HCT116 (cell line): ENCODE measurements at regions not wholly inside any gene's neighbourhood (a gene's known extent, or its start where the extent isn't known, plus 50 kb on each side); places are given as distances from the start of the nearest gene placed in this dataset.

Source experiments
- ATAC-seq: fragments of 200-7000 bp; cut with Tn5 transposase; 2 replicates; pipeline ENCODE4 v1.9.1; 2020; ENCODE audit warnings: mild to moderate bottlenecking, moderate library complexity
- BruUV-seq: library from RNA; stranded (reverse); fragments of 400-500 nt; replicated peaks from 2 replicates; lab custom pipeline; 2021; lab: Mats Ljungman, UMichigan
- CTCF ChIA-PET: fragments of 300-600 bp; sonication (Branson Sonifier 250); formaldehyde crosslinking; loops from one replicate; lab custom pipeline; 2021; ENCODE audit warnings: antibody characterized with exemption; lab: Charles Lee
- POLR2A ChIA-PET: fragments of 300-600, 350-600 bp; sonication (Branson Sonifier 250); formaldehyde crosslinking; loops from one replicate; lab custom pipeline; 2021; ENCODE audit warnings: antibody characterized with exemption; lab: Charles Lee
- RAD21 ChIA-PET, 2 experiments: fragments of 300-600 bp; sonication (Branson Sonifier 250); formaldehyde crosslinking; loops; one replicate each; lab custom pipeline; 2023; ENCODE audit warnings: low total read pairs in 2 of 2; ENCODE audit not compliant: uncharacterized antibody in 2 of 2, unreplicated experiment in 2 of 2, low non-redundant PET in 1 of 2; lab: Charles Lee
- DNase-seq: peaks from one replicate; pipeline ENCODE4 v3.0.0-alpha.2; 2010; ENCODE audit warnings: low read depth, low spot score
- H2AFZ ChIP-seq: fragments of 200-600 bp; shearing (Covaris generic), sonication (generic); 2 replicates; pipeline ENCODE4 v1.6.1; 2017; ENCODE audit warnings: low read depth, mixed run types, mixed read lengths, antibody characterized with exemption, low read length; ENCODE audit not compliant: poor library complexity, severe bottlenecking
- H3K27ac ChIP-seq: 2 replicates; pipeline ENCODE4 v1.5.1; 2012; ENCODE audit warnings: low read depth, low read length
- H3K27me3 ChIP-seq: fragments of 200-600 bp; sonication (generic); 2 replicates; pipeline ENCODE4 v1.6.1; 2016; ENCODE audit warnings: mixed run types, low read length, mixed read lengths; ENCODE audit not compliant: insufficient read depth
- H3K36me3 ChIP-seq, 2 experiments: fragments of 200-500 bp in 1 of 2; fragments of 200-600 bp in 1 of 2; sonication (Bioruptor generic) in 1 of 2; sonication (generic) in 1 of 2; 2 replicates each; pipeline versions ENCODE4 v1.5.1 to v1.6.1; 2014 to 2016; ENCODE audit warnings: low read length in 2 of 2, inconsistent platforms in 1 of 2, mixed read lengths in 1 of 2, mixed run types in 1 of 2; ENCODE audit not compliant: insufficient read depth in 2 of 2, control insufficient read depth in 1 of 2
- H3K4me1 ChIP-seq, 2 experiments: fragments of 200-600 bp in 1 of 2; sonication (generic) in 1 of 2; 2 replicates each; pipeline versions ENCODE4 v1.5.1 to v1.6.1; 2012 to 2017; ENCODE audit warnings: low read length in 2 of 2, inconsistent platforms in 1 of 2, mild to moderate bottlenecking in 1 of 2, mixed read lengths in 1 of 2, mixed run types in 1 of 2, moderate library complexity in 1 of 2; ENCODE audit not compliant: insufficient read depth in 2 of 2, control insufficient read depth in 1 of 2
- H3K4me2 ChIP-seq: fragments of 200-600 bp; sonication (generic); 2 replicates; pipeline ENCODE4 v1.6.1; 2017; ENCODE audit warnings: mixed run types, low read length, mixed read lengths
- H3K4me3 ChIP-seq, 2 experiments: fragments of 200-600 bp in 1 of 2; sonication (generic) in 1 of 2; replicated peaks in 1 of 2; 2 replicates each; pipeline ENCODE4 v1.5.1; 2011 to 2016; ENCODE audit warnings: low read length in 2 of 2, control low read depth in 1 of 2, low read depth in 1 of 2, mild to moderate bottlenecking in 1 of 2, mixed read lengths in 1 of 2, mixed run types in 1 of 2
- H3K79me2 ChIP-seq: fragments of 200-600 bp; sonication (generic); 2 replicates; pipeline ENCODE4 v1.6.1; 2017; ENCODE audit warnings: mild to moderate bottlenecking, mixed run types, low read length, moderate library complexity, mixed read lengths; ENCODE audit not compliant: insufficient read depth
- H3K9ac ChIP-seq: fragments of 200-600 bp; sonication (generic); 2 replicates; pipeline ENCODE4 v1.6.1; 2016; ENCODE audit warnings: low read length, mixed read lengths
- H3K9me2 ChIP-seq: fragments of 200-600 bp; sonication (generic), shearing (Covaris generic); 2 replicates; pipeline ENCODE4 v1.6.1; 2017; ENCODE audit warnings: mixed run types, mild to moderate bottlenecking, moderate library complexity; ENCODE audit not compliant: insufficient read depth
- H3K9me3 ChIP-seq, 2 experiments: fragments of 200-500 bp in 1 of 2; fragments of 200-600 bp in 1 of 2; sonication (Bioruptor generic) in 1 of 2; sonication (generic) in 1 of 2; 2 replicates each; pipeline ENCODE4 v1.6.1; 2014 to 2017; ENCODE audit warnings: low read length in 2 of 2, mixed read lengths in 2 of 2, inconsistent platforms in 1 of 2, low read depth in 1 of 2, mild to moderate bottlenecking in 1 of 2, mixed run types in 1 of 2, moderate library complexity in 1 of 2; ENCODE audit not compliant: control insufficient read depth in 1 of 2, insufficient read depth in 1 of 2
- H4K20me1 ChIP-seq: fragments of 200-600 bp; sonication (generic), shearing (Covaris generic); 2 replicates; pipeline ENCODE4 v1.6.1; 2017; ENCODE audit warnings: mixed run types, mild to moderate bottlenecking, moderate library complexity; ENCODE audit not compliant: insufficient read depth
- ATF3 ChIP-seq: IDR thresholded peaks from 2 replicates; pipeline ENCODE4 v1.6.1; 2012
- CEBPB ChIP-seq: IDR thresholded peaks from 2 replicates; pipeline ENCODE4 v1.6.1; 2012; ENCODE audit warnings: low read depth
- EGR1 ChIP-seq: IDR thresholded peaks from 2 replicates; pipeline ENCODE4 v1.6.1; 2012; ENCODE audit warnings: low read depth
- ELF1 ChIP-seq: IDR thresholded peaks from 2 replicates; pipeline ENCODE4 v1.6.1; 2012; ENCODE audit warnings: low read depth, borderline replicate concordance
- FOSL1 ChIP-seq: IDR thresholded peaks from 2 replicates; pipeline ENCODE4 v1.6.1; 2012; ENCODE audit warnings: low read depth
- JUND ChIP-seq: IDR thresholded peaks from 2 replicates; pipeline ENCODE4 v1.6.1; 2012
- MAX ChIP-seq: IDR thresholded peaks from 2 replicates; pipeline ENCODE4 v1.6.1; 2012
- POLR2AphosphoS5 ChIP-seq: IDR thresholded peaks from 2 replicates; pipeline ENCODE4 v1.6.1; 2011; ENCODE audit warnings: mild to moderate bottlenecking, low read depth, low read length, moderate library complexity
- RAD21 ChIP-seq: IDR thresholded peaks from 2 replicates; pipeline ENCODE4 v1.6.1; 2012; ENCODE audit warnings: low read depth, mild to moderate bottlenecking
- REST ChIP-seq: IDR thresholded peaks from 2 replicates; pipeline ENCODE4 v1.6.1; 2012; ENCODE audit warnings: low read depth
- SIN3A ChIP-seq: IDR thresholded peaks from 2 replicates; pipeline ENCODE4 v1.6.1; 2012; ENCODE audit warnings: low read depth
- SP1 ChIP-seq: IDR thresholded peaks from 2 replicates; pipeline ENCODE4 v1.6.1; 2012; ENCODE audit warnings: low read depth
- TCF7L2 ChIP-seq: IDR thresholded peaks from 2 replicates; pipeline ENCODE4 v1.7.0; 2011; ENCODE audit warnings: borderline replicate concordance, inconsistent platforms; ENCODE audit not compliant: insufficient read depth, insufficient read length; ENCODE audit errors: extremely low read depth
- YY1 ChIP-seq: IDR thresholded peaks from 2 replicates; pipeline ENCODE4 v1.6.1; 2011; ENCODE audit warnings: low read length, low read depth, moderate library complexity, mild to moderate bottlenecking; ENCODE audit not compliant: insufficient replicate concordance; ENCODE audit errors: extremely low read depth
- ZBTB33 ChIP-seq: IDR thresholded peaks from 2 replicates; pipeline ENCODE4 v1.6.1; 2011; ENCODE audit warnings: mild to moderate bottlenecking, low read length, moderate library complexity; ENCODE audit not compliant: insufficient replicate concordance; ENCODE audit errors: extremely low read depth
- ZFX ChIP-seq: fragments of 450-650 bp; IDR thresholded peaks from 2 replicates; pipeline ENCODE4 v1.6.1; 2017
- ZNF274 ChIP-seq: fragments of 200-500 bp; sonication (Bioruptor generic); IDR thresholded peaks from 2 replicates; pipeline ENCODE4 v1.6.1; 2014; ENCODE audit warnings: mild to moderate bottlenecking, low read depth, low read length, inconsistent platforms
- intact Hi-C: fragments of 100-400 bp; cut with micrococcal nuclease; formaldehyde crosslinking; loops from 2 replicates; pipeline ENCODE4 v1.10.0; 2022

DNA sequence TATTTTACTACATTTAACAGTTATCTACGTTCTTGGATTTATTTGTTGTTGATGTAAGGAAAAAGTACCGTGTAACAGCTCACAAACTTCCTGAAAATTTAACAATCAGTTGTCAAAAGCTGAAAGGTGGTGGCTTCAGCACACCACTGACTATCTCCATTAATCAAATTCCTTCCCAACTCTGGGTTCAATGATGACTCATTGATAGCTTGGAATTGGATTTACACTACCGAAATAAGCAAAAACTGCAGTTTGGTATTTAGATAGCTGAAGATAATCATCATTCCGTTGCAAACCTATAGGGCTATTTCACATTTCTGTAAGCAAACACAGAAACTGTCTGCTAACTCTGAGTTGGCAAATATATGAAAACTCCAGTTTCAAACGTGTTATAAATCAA is 322.3 kb upstream of the TFPI start:
- Histone ChIP-seq H3K27me3 (no peaks in the 10 kb centered on the region), H3K4me2 (no peak overlapping the region), H3K9me3 (no peaks in the 10 kb centered on the region), H4K20me1 (no peaks in the 10 kb centered on the region), H3K36me3 (no peaks in the 10 kb centered on the region), H2AFZ (no peak overlapping the region), H3K27ac (no peak overlapping the region), H3K9me2 (peaks cover 6% of the 10 kb centered on the region; the same call in 1 of the 2 replicates), H3K4me1 (no peaks in the 10 kb centered on the region), H3K9ac (no peak overlapping the region), H3K4me3 (no peak overlapping the region), H3K79me2 (no peaks in the 10 kb centered on the region)
- DNase-seq (no peak), ATAC-seq (no peak)
- ChIA-PET CTCF (no interaction called here), RAD21 (no interaction called here), POLR2A (no interaction called here)
- BruUV-seq = no TSS peak
- TF ChIP-seq TCF7L2 = no peak
- TF ChIP-seq REST = no peak
- TF ChIP-seq POLR2AphosphoS5 = no peak
- no peak for TF ChIP-seq FOSL1
- TF ChIP-seq MAX = no peak
- TF ChIP-seq ELF1 = no peak
- no peak for TF ChIP-seq ATF3
- TF ChIP-seq SP1 = no peak
- TF ChIP-seq RAD21 = no peak
- no peak for TF ChIP-seq ZFX
- TF ChIP-seq JUND = no peak
- no peak for TF ChIP-seq SIN3A
- TF ChIP-seq EGR1 = no peak
- TF ChIP-seq ZBTB33 = no peak
- TF ChIP-seq YY1 = no peak
- TF ChIP-seq CEBPB = no peak
- no peak for TF ChIP-seq ZNF274
- intact Hi-C loops = no loop called here
